Stimulated activated naive CD4-positive, alpha-beta T cell (primary cell): ENCODE measurements at regions not wholly inside any gene's neighbourhood (a gene's known extent, or its start where the extent isn't known, plus 50 kb on each side); places are given as distances from the start of the nearest gene placed in this dataset.
"Not testable (repeated sequence)": the region's sequence is repeated elsewhere in the genome, so short reads cannot be mapped to it uniquely, and the experiment has no call there.

Experiments
- DNase-seq, 6 experiments: peaks; one replicate each; lab custom pipeline; 2025; lab: John Stamatoyannopoulos, UW

GRCh38 chr5:152701305-152701949, 296.3 kb upstream of the NMUR2 start:
- DNase-seq, result no peak

DNA sequence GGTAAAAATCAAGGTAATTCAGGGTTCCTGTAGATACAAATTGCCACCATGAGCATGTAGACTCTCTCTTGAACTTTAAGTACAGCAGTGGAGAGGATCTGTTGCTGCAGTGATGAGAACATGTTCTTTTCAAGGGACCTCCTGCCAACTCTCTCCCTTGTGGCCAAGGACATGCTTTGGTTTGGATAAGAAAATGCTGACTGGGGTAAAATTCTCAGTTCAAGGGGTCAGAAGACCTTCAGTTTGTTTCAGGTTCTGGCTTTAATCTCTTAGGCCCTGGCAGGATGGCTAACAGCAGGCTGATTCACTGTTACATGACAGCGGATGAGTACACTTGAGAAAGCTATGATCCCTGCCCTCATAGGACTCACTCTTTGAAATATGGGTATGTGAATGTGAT, 299.2 kb upstream of the NMUR2 start:
- DNase-seq, result no peak

DNA sequence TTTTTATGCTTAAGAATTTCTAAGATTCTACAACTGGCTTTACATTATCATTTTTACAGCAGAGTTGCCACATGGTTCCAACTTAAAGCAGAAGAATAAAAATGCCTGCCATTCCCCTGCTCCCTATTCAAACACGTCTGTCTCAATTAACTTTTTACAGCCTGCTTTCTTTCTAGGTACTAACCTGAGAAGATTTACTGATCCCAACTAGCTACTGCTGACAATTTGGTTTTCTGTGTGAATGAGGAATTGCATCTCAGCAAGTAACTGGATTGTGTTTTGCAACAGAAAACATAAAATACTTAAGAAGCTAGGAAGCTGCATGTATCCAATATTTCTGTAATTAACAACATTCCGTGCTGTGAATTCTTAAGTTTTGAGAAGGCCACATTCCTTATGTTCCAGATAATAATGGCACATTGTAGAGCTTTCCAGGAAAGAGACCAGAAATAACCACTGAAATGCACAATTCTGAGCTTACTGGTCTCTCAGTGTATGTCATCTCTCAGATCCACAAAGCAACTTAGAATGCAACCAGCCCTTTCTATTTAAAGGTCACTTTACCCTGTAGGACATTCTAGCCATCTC, 306.8 kb upstream of the NMUR2 start:
- DNase-seq, result no peak

- DNase-seq, result no peak
Measured at GRCh38 chr5:152717393-152717792, 312.3 kb upstream of the NMUR2 start.

DNA sequence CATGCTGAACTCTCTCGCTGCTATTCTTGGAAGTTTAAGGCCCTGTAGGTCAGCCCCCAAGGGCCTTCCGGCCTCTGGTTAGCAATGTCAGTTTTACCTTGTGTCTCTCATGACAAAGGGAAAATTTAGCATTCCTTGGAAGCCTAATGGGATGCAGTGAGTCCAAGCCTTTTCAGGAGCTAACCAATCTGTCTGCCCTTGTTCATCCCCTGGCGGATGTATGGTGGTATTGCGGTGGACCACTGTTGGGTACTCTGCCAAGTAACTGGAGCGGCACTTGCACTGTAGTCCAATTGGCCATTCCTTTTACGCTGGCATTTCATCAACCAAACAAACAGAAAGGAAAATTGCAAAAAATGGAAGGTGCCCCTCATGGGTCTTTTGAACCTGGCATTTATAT, 318.4 kb upstream of the NMUR2 start:
- DNase-seq, result no peak

DNA sequence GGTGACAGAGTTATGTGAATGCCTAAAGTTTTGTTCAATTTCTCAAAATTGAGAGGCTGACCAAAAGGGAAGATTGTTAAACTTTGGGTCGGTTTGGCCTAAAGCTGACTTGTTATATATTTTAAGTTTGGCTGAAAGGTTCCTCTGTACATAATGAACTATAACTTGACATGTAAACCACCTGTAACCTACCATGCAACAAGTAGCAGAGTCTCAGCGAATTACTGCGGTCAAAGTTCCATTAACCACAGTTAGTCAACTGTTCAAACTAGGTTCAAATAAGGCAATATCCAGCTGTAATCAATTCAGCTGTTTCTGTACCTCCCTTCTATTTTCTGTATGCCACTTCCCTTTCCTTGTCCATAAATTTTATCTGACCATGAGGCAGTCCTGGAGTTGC, 325.1 kb upstream of the NMUR2 start:
- DNase-seq, result no peak

- DNase-seq, result no peak
Measured at GRCh38 chr5:152736906-152737305, 331.8 kb upstream of the NMUR2 start.

DNA sequence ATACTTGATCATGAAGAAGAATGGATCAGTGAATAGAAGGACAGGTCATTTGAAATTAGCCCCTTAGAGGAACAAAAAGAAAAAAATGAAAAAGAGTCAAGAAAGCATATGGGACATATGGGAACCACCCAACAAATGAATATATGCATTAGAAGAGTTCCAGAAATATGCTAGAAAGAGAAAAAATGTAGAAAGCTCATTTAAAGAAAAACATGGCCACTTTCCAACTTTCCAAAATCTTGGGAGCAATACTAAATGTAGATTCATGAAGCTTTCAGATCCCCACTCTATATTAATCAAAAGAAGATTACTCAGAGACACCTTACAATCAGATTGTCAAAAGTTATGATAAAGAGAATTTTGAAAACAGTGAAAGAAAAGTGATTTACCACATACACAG, 334.8 kb upstream of the NMUR2 start:
- DNase-seq, result no peak

DNA sequence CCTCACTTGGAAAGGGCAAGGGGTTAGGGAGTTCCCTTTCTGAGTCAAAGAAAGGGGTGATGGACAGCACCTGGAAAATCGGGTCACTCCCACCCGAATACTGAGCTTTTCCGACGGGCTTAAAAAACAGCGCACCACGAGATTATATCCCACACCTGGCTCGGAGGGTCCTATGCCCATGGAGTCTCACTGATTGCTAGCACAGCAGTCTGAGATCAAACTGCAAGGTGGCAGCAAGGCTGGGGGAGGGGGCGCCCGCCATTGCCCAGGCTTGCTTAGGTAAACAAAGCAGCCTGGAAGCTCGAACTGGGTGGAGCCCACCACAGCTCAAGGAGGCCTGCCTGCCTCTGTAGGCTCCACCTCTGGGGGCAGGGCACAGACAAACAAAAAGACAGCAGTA, 336.0 kb upstream of the NMUR2 start:
- DNase-seq, result not testable (repeated sequence)

DNA sequence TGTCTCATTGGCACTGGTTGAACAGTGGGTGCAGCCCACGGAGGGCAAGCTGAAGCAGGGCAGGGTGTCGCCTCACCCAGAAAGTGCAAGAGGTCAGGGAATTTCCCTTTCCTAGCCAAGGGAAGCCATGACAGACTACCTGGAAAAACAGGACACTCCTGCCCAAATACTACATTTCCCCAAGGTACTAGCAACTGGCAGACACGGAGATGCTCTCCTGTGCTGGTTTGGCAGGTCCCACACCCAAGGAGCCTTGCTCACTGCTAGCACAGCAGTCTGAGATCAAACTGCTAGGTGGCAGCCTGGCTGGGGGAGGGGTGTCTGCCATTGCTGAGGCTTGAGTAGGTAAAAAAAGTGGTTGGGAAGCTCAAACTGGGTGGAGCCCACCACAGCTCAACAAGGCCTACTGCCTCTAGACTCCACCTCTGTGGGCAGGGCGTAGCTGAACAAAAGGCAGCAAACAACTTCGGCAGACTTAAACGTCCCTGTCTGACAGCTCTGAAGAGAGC, 382.7 kb upstream of the NMUR2 start:
- DNase-seq, result not testable (repeated sequence)

- DNase-seq, result no peak
Measured at GRCh38 chr5:152801886-152802285, 396.8 kb upstream of the NMUR2 start.

DNA sequence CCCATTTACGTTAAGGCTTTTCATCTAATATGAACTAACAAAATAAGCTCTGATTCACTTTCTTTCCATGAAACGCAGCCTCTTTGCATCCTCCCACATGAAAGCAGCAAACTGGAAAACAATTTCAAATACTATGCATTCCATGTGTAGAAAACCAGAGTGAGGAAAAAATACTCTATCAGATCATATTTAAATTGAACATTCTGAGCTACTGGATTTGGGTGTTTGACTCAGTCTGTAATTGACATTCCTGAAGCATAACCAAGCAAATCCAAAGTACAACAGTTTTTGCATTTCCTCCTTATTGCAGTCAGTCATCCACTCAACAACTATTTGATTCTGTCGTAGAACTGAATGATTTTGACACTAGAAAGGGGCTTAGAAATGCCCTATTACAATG, 399.1 kb upstream of the NMUR2 start:
- DNase-seq, result no peak

DNA sequence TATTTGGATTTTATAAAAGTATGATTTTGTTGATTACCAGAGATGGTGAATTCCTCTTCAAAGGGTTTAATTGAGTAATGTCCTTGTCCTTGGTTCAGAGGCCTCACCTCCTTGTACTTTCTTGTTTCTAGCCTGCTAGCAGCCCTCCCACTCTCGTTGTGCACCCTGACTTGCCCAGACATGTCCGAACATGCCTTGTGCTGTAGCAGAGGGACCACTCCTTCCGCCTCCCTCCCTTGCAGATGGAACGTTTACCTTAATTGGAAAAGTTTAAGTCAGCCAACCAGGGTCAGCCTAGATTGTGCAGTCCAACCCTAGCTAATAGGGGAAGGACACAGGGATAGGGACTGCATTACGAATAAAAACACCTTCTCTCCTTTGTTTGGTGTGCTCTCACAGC, 406.9 kb upstream of the NMUR2 start:
- DNase-seq, result no peak

DNA sequence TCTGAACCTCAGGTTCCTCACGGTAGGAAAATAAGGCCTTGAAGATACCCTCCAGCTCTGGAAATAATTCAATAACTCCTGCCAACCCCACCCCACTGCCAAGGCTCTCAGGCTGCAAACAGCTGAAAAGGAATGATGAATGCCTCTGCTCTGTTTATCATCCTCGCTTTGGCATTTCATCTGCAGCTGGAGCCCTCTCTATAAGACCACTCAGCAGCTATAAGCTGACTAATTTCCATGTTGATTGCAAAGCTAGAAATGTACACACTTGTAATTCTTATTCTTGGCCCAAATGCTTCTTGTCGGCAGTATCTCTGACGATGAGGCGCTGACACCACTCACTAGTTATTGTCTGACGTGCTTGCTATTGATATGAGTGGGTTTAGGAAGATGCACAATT, 408.4 kb upstream of the NMUR2 start:
- no peak for DNase-seq

DNA sequence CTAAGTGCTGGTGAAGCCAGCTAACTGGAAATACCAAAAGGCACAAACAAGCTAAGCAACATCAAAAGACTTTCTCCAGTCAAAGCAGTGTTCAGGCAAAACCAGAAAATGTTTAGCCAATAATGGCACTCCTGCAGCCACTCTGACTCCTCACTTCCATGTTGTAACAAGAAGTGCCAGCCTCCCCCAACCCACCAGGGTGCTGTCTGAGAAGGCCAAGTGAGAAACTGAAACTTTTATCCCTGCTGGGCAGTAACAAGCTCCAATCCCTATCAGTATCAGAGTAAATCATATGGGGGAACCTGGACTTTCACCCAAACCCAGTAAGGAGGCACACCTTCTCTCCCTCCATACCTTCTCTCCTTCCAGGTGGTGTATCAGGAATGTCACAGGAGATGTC, 414.8 kb upstream of the NMUR2 start:
- no peak for DNase-seq

- DNase-seq, result no peak
Measured at GRCh38 chr5:152824316-152824715, 419.2 kb upstream of the NMUR2 start.

DNA sequence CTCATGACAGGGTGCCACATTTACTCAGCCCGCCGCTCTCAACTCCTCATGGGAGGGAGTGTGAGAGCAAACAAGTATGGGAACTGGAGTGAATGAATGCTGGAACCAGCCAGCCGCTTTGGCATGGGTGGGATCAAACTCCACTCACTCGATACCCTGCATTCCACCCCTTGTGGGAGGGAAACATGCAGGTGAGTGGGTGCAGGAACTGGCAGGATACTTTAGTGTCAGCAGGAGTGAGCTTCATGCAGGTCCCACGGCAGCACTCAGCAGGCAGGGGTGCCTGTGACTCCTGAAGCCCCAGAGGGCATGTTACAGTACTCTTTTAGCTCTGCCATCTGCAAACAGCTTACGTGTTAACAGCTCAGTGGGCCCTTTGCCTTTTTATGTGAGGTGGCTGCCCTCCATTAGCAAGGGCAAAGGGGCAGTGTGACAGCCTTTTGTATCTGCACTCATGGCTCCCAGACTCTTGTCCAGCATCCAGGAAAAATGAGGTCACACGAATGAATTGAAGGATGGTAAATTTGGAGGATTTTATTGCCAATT, 433.2 kb upstream of the NMUR2 start:
- DNase-seq, result no peak

DNA sequence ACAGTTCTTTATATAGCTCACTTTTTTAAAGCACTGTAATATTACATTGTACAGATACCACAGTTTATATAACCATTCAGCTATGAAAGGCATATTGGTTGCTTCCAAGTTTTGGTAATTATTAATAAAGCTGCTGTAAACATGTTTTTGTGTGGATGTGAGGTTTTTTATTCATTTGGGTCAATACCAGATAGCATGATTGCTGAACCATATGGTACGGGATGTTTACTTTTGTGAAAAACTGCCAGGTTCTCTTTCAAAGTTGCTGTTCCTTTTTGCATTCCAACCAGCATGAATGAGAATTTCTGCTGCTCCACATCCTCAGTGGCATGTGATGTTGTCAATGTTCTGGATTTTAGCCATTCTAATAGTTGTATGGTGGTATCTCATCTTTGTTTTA, 439.6 kb upstream of the NMUR2 start:
- DNase-seq, result no peak

- no peak for DNase-seq
Measured at GRCh38 chr5:152853361-152853760, 448.3 kb upstream of the NMUR2 start.

GRCh38 chr5:152855441-152855840, 450.4 kb upstream of the NMUR2 start:
- DNase-seq, result no peak

DNA sequence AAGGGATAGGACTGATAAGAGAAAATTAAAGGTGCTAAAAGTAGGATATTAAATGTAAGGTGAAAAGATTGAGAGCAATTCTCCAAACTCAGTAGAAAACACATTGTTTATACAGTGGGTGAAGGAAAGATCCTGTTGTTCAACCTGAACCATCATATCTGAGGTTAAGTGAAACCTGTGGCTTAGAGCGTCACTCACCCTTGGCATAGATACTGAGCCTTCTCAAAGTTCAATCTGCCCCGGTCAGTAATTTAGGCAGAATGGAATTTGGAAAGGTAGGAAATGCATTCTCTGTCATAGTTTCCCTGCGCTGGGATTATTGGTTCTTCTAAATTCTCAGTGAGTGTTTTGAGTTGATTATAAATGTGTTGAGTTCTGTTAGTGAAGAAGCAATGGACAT, 456.2 kb upstream of the NMUR2 start:
- no peak for DNase-seq

DNA sequence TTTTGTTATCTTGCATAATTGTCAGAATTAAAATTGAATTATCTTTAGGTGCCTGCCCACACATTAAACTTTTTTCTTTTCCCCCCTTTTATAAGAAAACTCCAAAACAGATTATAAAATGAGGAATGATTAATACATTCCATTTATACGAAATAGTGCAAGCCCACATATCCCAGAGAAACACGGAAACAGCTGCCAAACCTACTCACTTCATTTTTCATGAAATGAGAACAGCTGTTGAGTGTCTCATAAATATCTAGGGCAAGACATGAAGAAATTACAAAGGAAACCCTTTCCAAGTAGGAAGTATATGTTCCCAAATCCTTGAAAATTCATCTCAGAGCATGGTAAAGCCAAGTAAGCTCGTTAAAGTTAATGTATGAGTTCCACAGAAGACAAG, 459.4 kb upstream of the NMUR2 start:
- no peak for DNase-seq

DNA sequence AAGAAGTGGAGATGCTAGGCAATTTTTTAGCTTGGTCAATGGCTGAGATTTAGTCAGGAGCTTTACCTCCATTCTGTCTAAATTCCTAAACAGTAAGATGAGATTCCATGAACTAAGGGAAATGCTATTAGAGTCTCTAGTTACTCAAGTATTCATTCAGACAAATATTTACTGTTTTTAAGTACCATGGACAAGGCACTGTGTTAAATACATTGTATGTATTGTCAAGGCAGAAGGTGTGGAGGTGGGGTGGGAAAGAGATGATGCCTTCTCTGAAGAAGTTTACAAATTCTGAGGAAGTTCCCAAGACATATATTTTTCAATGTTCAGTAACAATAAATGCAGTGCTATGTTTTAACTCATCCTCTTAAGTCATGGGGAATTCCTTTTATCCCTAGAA, 459.9 kb upstream of the NMUR2 start:
- DNase-seq, result no peak

- DNase-seq, result no peak
Measured at GRCh38 chr5:152869971-152870370, 464.9 kb upstream of the NMUR2 start.
